Endodermal cell (in vitro differentiated cells): ENCODE measurements at regions not wholly inside any gene's neighbourhood (a gene's known extent, or its start where the extent isn't known, plus 50 kb on each side); places are given as distances from the start of the nearest gene placed in this dataset.
A peak's percentile ranks its signal among the peaks of the same experiment; 100 is the strongest.

ENCODE experiments used
- DNase-seq: peaks from one replicate; pipeline ENCODE4 v3.0.0-alpha.2; 2017
- H3K27ac ChIP-seq: 2 replicates; pipeline ENCODE4 v1.5.1; 2013; ENCODE audit warnings: mild to moderate bottlenecking, low read depth, low read length, moderate library complexity
- H3K27me3 ChIP-seq: 2 replicates; pipeline ENCODE4 v1.6.1; 2013; ENCODE audit warnings: mild to moderate bottlenecking, low read length, moderate library complexity; ENCODE audit not compliant: insufficient read depth, control insufficient read depth, poor library complexity, severe bottlenecking
- H3K36me3 ChIP-seq: 2 replicates; pipeline ENCODE4 v1.7.0; 2013; ENCODE audit warnings: mild to moderate bottlenecking, low read length, moderate library complexity; ENCODE audit not compliant: control insufficient read depth, insufficient read depth
- H3K4me1 ChIP-seq: one replicate; pipeline ENCODE4 v1.7.0; 2013; ENCODE audit warnings: low read length; ENCODE audit not compliant: control insufficient read depth, insufficient read depth
- H3K4me3 ChIP-seq: 2 replicates; pipeline ENCODE4 v1.5.1; 2013; ENCODE audit warnings: mild to moderate bottlenecking, low read length, moderate library complexity
- H3K9ac ChIP-seq: 2 replicates; pipeline ENCODE4 v1.6.1; 2013; ENCODE audit warnings: mild to moderate bottlenecking, low read length, moderate library complexity; ENCODE audit not compliant: poor library complexity, severe bottlenecking; ENCODE audit errors: extremely low read depth
- H3K9me3 ChIP-seq: 2 replicates; pipeline ENCODE4 v1.6.1; 2013; ENCODE audit warnings: mild to moderate bottlenecking, low read length, moderate library complexity; ENCODE audit not compliant: control insufficient read depth
- H3K27ac Mint-ChIP-seq: 2 replicates; pipeline ENCODE4 v1.8.0; 2020; ENCODE audit warnings: mixed read lengths
- H3K27me3 Mint-ChIP-seq: 2 replicates; pipeline ENCODE4 v1.8.0; 2021; ENCODE audit warnings: mild to moderate bottlenecking, mixed read lengths; ENCODE audit not compliant: insufficient read depth
- H3K36me3 Mint-ChIP-seq: 2 replicates; pipeline ENCODE4 v1.8.0; 2020; ENCODE audit warnings: low read depth, mixed read lengths
- H3K4me1 Mint-ChIP-seq: 2 replicates; pipeline ENCODE4 v1.8.0; 2020; ENCODE audit warnings: mixed read lengths
- H3K4me3 Mint-ChIP-seq: 2 replicates; pipeline ENCODE4 v1.8.0; 2020; ENCODE audit warnings: mild to moderate bottlenecking, moderate library complexity, mixed read lengths
- H3K9me3 Mint-ChIP-seq: 2 replicates; pipeline ENCODE4 v1.8.0; 2020; ENCODE audit warnings: mild to moderate bottlenecking, mixed read lengths
- CTCF ChIP-seq: fragments of 200-600 bp; sonication (generic); conservative IDR thresholded peaks from 2 replicates; pipeline ENCODE4 v1.5.0; 2021; ENCODE audit warnings: antibody characterized with exemption, mild to moderate bottlenecking
- WGBS, 2 experiments: methylation state at CpG; one replicate each; pipeline versions ENCODE4 v1.1.5 to v1.1.7; 2013; ENCODE audit warnings: missing lambda C conversion rate in 2 of 2, mixed read lengths in 1 of 2; ENCODE audit not compliant: insufficient coverage in 1 of 2, insufficient read length in 1 of 2; 5-methylcytosine and 5-hydroxymethylcytosine counted together

GRCh38 chr10:130370721-130371120 lies 234.5 kb downstream of the GLRX3 start:
- Histone ChIP-seq H3K27me3 (no peaks in the 10 kb centered on the region), H3K9ac (no peak overlapping the region), H3K27ac (no peak overlapping the region), H3K4me3 (no peak overlapping the region), H3K4me1 (no peaks in the 10 kb centered on the region), H3K36me3 (no peaks in the 10 kb centered on the region), H3K9me3 (no peaks in the 10 kb centered on the region)
- no peaks in the 10 kb centered on the region for H3K36me3 Mint-ChIP-seq
- H3K4me3 Mint-ChIP-seq = no peak overlapping the region
- no peaks in the 10 kb centered on the region for H3K4me1 Mint-ChIP-seq
- DNase-seq = no peak
- peaks cover 4% of the 10 kb centered on the region for H3K27me3 Mint-ChIP-seq
- WGBS, 2 experiments = 91 to 95% methylated on average over 9 to 10 of the region's 10 CpGs
- H3K9me3 Mint-ChIP-seq = no peaks in the 10 kb centered on the region
- no peak for TF ChIP-seq CTCF
- H3K27ac Mint-ChIP-seq = no peak overlapping the region

- no peaks in the 10 kb centered on the region for H3K9me3 Mint-ChIP-seq
- H3K4me1 ChIP-seq = no peaks in the 10 kb centered on the region
- H3K4me1 Mint-ChIP-seq = no peaks in the 10 kb centered on the region
- no peak for DNase-seq
- H3K36me3 ChIP-seq = no peaks in the 10 kb centered on the region
- no peak for TF ChIP-seq CTCF
- no peaks in the 10 kb centered on the region for H3K36me3 Mint-ChIP-seq
- no peaks in the 10 kb centered on the region for H3K9me3 ChIP-seq
- H3K4me3 Mint-ChIP-seq = no peak overlapping the region
- 83 to 89% methylated on average over 1 to 6 of the region's 6 CpGs for WGBS, 2 experiments
- no peak overlapping the region for H3K9ac ChIP-seq
- no peak overlapping the region for H3K4me3 ChIP-seq
- peaks cover 4% of the 10 kb centered on the region for H3K27me3 Mint-ChIP-seq
- no peaks in the 10 kb centered on the region for H3K27me3 ChIP-seq
- no peak overlapping the region for H3K27ac ChIP-seq
- H3K27ac Mint-ChIP-seq = no peak overlapping the region
These were observed 235.0 kb downstream of the GLRX3 start for GRCh38 chr10:130371156-130371555.

- Histone ChIP-seq H3K36me3 (no peaks in the 10 kb centered on the region), H3K9ac (no peak overlapping the region), H3K27ac (no peak overlapping the region), H3K4me3 (no peak overlapping the region), H3K4me1 (no peaks in the 10 kb centered on the region), H3K9me3 (no peaks in the 10 kb centered on the region), H3K27me3 (no peaks in the 10 kb centered on the region)
- no peaks in the 10 kb centered on the region for H3K4me1 Mint-ChIP-seq
- H3K27ac Mint-ChIP-seq = peak overlapping the region; percentile 53
- no peaks in the 10 kb centered on the region for H3K9me3 Mint-ChIP-seq
- H3K36me3 Mint-ChIP-seq = no peaks in the 10 kb centered on the region
- no peak overlapping the region for H3K4me3 Mint-ChIP-seq
- TF ChIP-seq CTCF = no peak
- WGBS, 2 experiments = 85 to 91% methylated on average over 7 to 16 of the region's 16 CpGs
- peaks cover 3% of the 10 kb centered on the region for H3K27me3 Mint-ChIP-seq
- no peak for DNase-seq
These were observed 235.5 kb downstream of the GLRX3 start for GRCh38 chr10:130371666-130372065.
